Iris pigment epithelial cell (primary cell): ENCODE measurements at regions not wholly inside any gene's neighbourhood (a gene's known extent, or its start where the extent isn't known, plus 50 kb on each side); places are given as distances from the start of the nearest gene placed in this dataset.
"Not testable (repeated sequence)": the region's sequence is repeated elsewhere in the genome, so short reads cannot be mapped to it uniquely, and the experiment has no call there.

Source experiments
- DNase-seq: peaks from one replicate; pipeline ENCODE4 v3.0.0-alpha.2; 2011; ENCODE audit warnings: low read depth

DNA sequence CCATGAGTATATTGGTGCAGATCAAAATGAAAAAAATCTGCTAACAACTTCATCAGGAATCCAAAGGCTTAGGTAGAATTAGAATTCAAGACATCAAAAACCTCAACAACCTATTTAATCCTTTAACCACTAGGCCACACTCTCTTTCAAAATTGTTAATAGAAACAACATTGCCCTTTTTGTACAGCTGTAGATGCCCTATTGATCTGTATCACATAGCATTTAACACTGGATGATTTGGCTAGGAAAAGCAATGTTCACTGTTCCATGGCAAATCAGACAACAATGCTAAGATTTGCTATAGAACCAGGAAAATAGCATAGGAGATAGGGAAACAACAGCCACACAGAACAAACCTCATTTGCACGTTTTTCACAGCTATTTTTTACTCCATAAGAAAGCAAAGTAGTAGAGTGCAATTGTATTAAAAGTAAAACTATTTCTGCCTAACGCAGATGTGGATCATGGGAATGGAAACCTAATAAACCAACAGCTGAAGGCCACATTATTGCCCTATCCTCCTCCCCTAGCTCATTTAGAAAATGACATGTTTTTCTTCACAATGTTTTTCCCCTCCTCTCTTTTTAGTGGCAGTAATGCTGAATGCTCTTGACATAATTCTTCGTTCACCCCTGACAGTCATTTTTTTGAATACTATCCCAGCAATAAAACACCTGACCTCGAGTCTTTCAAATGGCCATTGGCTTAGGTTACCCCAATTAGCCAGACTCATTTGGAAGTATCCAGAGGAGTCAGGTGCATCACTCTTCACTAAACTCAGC is 373.0 kb upstream of the CCNH start:
- DNase-seq: no peak

GRCh38 chr5:87784879-87785495 is 372.3 kb upstream of the CCNH start:
- no peak for DNase-seq

GRCh38 chr5:87784311-87784710 is 371.6 kb upstream of the CCNH start:
- no peak for DNase-seq

GRCh38 chr5:87782916-87783315 is 370.2 kb upstream of the CCNH start:
- no peak for DNase-seq

DNA sequence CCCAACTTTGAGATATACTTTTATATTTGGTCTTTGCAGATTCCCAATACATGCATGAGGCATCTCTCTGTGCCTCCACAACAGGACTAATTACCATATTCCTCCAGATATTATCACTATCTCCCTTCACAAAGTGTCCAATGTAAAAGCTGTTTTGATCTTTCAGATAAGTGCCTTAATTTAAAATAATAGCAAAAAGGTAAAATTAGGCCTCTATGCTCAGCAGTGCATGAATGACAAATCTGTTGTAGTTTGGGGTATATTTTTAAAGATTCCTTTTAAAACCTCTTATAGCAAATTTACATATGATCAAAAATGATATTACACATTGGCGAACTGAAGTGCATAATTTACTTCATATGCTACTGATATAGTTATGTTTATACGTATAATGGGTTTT is 369.2 kb upstream of the CCNH start:
- DNase-seq: no peak

DNA sequence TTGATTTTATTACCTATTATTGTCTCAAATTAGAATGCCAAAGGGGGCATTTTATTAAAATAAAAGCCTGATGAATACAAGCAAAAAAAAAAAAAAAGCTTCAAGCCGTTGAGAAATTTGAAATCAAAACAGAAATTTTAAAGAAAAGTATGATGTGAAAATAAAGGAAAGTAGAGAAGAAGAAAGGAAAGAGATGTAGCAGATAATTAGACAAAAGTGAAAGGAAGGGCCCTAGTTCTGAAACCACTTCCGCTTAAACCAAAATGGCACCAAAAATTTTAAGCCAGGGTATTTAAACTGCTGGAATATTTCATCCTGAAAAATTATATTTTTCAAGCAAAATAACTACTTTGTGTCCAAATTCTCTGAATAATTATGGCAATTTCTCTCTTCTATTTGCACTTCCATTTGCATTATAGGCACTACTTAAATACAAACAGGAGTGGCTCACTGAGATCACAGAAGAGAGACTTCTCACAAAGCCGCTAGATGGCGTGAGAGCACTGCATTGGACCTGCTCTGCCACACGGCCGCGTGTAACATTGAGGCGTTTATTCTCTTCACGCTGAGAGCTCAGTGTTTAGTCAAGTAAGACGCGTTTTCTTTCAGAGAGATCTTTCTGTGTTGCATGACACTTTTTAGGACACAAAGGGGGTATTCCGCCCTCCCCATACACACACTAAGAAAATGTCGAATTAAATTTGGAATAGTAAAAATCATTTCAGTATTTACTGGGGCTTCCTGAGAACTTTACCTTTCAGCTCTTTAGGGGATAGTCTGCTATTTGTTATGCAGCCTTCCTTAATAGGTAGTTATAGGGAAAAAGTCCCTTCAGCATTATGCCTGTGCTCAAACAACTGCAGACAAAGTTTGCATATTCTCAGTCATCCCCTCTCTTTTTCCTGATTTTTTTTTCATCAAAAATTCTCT is 368.4 kb upstream of the CCNH start:
- DNase-seq: peak; percentile 78

- no peak for DNase-seq
Observed at GRCh38 chr5:87778876-87779275, 366.1 kb upstream of the CCNH start.

GRCh38 chr5:87777877-87778276 is 365.1 kb upstream of the CCNH start:
- no peak for DNase-seq

GRCh38 chr5:87776785-87777184 is 364.1 kb upstream of the CCNH start:
- DNase-seq: no peak

- DNase-seq: not testable (repeated sequence)
Observed at GRCh38 chr5:87776302-87776701, 363.6 kb upstream of the CCNH start.

DNA sequence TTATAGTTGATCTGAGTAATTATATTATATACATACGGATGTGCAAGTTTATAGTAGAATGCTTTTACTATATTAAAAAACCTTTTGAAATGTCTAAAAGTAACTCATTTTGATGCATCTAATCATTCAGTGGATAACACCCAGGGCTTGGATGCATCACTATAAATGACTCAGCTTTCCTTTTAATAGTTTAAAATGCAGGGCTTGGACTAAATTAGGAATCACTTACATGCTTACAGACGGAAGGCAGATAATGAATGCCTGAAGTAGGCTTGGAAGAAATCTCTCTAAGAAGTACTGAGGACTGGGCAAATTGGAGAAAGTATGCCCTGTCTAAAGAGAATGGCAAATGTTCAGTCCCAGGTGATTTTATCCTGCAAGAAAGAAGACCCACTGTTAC is 362.5 kb upstream of the CCNH start:
- DNase-seq: no peak

DNA sequence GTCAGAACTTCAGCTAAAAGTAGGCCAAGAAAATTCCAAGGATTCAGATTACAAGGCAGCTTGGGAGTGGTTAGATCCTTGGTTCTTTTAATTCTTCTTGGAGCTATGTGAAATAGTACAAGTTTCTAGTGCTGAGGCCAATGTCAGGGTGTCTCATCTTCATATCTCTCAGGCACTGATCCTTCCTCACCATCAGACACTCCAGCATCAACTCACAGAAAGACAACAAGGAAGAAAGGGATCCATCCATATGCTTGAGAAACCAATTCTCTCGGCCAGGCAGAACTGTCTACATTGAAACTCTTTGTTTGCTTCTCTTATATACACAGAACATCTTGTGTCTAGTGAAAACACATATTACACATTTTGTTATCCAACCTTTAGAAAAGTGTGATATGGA is 362.1 kb upstream of the CCNH start:
- DNase-seq: no peak

- DNase-seq: no peak
Observed at GRCh38 chr5:87770601-87771121, 357.9 kb upstream of the CCNH start.

DNA sequence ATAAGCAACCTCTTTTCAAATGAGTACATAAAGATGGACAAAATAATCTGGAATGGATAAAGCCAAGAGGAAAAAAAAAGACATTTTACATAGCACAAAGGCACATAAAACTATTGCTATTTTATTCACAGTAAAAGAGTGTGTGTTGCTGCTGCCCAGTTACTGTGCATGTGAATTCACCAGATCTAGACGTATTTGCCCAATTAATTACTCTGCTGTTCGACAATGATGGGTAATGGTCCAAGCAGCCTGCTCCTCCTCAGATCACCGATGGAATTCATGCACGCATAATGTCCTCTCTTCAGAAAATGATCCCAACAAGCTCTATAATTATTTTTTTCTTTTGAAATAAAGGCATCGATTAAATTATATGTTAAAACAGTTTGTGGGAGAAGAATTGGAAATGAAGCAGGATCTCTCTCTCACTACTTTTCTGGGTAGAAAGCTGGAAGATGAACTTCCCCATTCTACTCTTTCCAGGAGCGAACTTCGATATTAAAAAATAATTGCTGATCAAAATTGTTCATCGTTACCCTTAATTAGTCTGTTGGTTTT is 357.4 kb upstream of the CCNH start:
- no peak for DNase-seq

DNA sequence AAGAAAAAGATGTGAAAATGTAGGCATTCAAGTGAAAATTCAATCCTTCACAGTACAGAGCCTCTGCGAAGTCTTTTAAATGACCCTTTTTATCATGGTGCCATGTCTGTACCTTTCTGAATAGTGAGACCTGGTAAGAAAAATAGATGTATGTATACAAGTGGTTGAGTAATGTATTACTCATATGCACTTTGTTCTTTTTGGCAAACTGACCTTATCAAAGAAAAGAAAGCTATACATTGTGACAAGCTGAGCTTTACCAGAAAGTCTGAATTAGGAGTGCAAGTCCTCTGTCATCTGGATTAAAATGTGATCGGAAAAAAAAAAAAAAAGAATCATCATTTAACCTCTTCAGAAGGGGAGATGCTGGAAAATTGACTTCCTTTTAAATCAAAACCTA is 356.4 kb upstream of the CCNH start:
- DNase-seq: no peak

DNA sequence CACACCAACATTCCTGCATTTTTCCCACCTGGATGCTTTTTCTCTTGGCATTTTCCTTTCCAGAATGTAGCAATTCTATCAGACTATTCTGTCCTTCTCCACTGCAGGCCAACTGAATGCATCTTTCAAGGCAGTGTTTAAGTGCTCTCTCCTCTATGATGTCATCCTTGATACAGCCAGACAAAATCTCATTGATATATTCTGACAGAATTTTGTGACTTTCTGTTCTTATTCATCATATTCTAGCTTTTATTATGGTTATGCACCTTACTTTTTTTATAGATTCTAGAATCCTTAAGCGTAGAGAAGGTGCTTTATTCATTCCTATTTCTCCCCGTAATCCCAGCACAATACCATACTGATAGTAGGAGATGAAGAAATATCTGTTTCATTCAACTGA is 355.5 kb upstream of the CCNH start:
- DNase-seq: no peak

GRCh38 chr5:87765009-87765408 is 352.3 kb upstream of the CCNH start:
- no peak for DNase-seq

GRCh38 chr5:87762631-87763030 is 349.9 kb upstream of the CCNH start:
- DNase-seq: no peak

GRCh38 chr5:87756951-87757350 is 344.2 kb upstream of the CCNH start:
- no peak for DNase-seq

GRCh38 chr5:87755360-87755759 is 342.6 kb upstream of the CCNH start:
- no peak for DNase-seq

DNA sequence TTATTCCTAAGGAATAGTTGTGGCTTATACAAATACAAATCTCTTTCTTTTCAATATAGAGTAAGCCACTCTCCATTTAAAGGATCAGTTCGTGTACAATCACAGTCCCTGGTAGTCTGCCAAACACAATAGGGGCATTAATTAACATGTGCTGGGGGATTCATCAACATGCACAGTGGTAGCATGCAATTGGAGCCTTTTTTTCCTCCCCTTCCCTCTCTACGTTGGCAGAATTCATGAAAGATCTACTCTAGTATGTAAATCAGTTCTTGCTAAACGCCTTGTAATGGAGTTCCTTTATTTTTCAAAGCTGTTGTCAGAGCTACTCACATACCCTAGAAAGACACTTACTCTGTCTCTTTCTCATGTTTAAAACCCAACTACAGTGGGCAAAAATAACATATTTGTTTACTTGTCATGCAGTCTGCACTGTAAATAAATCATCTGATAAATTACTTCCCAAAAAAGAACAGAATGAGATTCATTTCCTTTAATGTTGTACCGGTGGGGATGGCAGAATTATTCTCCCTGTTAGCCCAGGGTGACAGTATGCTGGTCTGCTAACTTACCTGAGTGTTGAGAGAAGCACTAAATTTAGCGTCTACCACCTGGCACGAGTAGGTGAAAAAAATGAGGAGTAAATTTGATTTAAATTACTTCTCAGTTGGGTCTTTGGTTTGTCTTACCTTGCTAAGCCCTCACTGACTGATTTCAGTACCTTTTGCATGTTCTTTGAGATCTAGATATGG is 341.5 kb upstream of the CCNH start:
- no peak for DNase-seq

- no peak for DNase-seq
Observed at GRCh38 chr5:87752362-87752761, 339.6 kb upstream of the CCNH start.
